A549 (cell line): ENCODE measurements at regions not wholly inside any gene's neighbourhood (a gene's known extent, or its start where the extent isn't known, plus 50 kb on each side); places are given as distances from the start of the nearest gene placed in this dataset.

Experiments
- ATAC-seq, 2 experiments: fragments of 200-7000 bp in 1 of 2; fragments of >200 bp in 1 of 2; cut with Nextera tagmentation in 1 of 2; cut with Tn5 transposase in 1 of 2; 3 replicates each; pipeline versions ENCODE4 v1.8.0 to v1.9.1; 2018 to 2020; ENCODE audit warnings: mild to moderate bottlenecking in 1 of 2, moderate library complexity in 1 of 2
- CTCF ChIA-PET: fragments of 300-600 bp; sonication (Branson Sonifier 250); formaldehyde crosslinking; extraction: SDS; loops from one replicate; lab custom pipeline; 2021; ENCODE audit warnings: antibody characterized with exemption, inconsistent platforms; lab: Yijun Ruan, JAX
- POLR2A ChIA-PET: fragments of 350-600 bp; formaldehyde crosslinking; extraction: SDS; loops from one replicate; lab custom pipeline; 2021; ENCODE audit warnings: antibody characterized with exemption, inconsistent platforms; lab: Yijun Ruan, JAX
- DNase-seq, 2 experiments: peaks; one replicate each; pipeline versions ENCODE4 v3.0.0 to v3.0.0-alpha.2; 2011 to 2016; ENCODE audit warnings: low read depth in 1 of 2, low spot score in 1 of 2
- FAIRE-seq: peaks from 2 replicates; lab custom pipeline; 2011; peaks lifted over from hg19 to GRCh38; lab: Jason Lieb, UNC
- H3K27ac ChIP-seq, 2 experiments: fragments of >200 bp; sonication (Bioruptor Twin); formaldehyde crosslinking; 3 replicates each; pipeline ENCODE4 v1.5.1; 2016 to 2017
- H3K4me1 ChIP-seq: fragments of >200 bp; sonication (Bioruptor Twin); formaldehyde crosslinking; 3 replicates; pipeline ENCODE4 v1.6.1; 2016
- H3K4me2 ChIP-seq: fragments of >200 bp; sonication (Bioruptor Twin); formaldehyde crosslinking; 3 replicates; pipeline ENCODE4 v1.6.1; 2016
- H3K4me3 ChIP-seq: fragments of >200 bp; sonication (Bioruptor Twin); formaldehyde crosslinking; 3 replicates; pipeline ENCODE4 v1.5.1; 2016
- H3K9me3 ChIP-seq: fragments of >200 bp; sonication (Bioruptor Twin); formaldehyde crosslinking; 3 replicates; pipeline ENCODE4 v1.6.1; 2016
- CBX2 ChIP-seq: fragments of 200-600 bp; sonication (generic); IDR thresholded peaks from 2 replicates; pipeline ENCODE4 v1.6.1; 2016; ENCODE audit warnings: low read depth, mild to moderate bottlenecking, borderline replicate concordance
- CHD2 ChIP-seq: fragments of 150-350 bp; IDR thresholded peaks from 2 replicates; pipeline ENCODE4 v1.6.1; 2014; ENCODE audit warnings: low read length; ENCODE audit not compliant: partially characterized antibody
- CHD4 ChIP-seq: fragments of 200-600 bp; sonication (generic); IDR thresholded peaks from 2 replicates; pipeline ENCODE4 v1.6.1; 2016; ENCODE audit warnings: antibody characterized with exemption, mild to moderate bottlenecking, borderline replicate concordance
- EHF ChIP-seq: fragments of 250-450 bp; sonication (Bioruptor Pico); IDR thresholded peaks from 2 replicates; pipeline ENCODE4 v1.5.0; 2020; ENCODE audit warnings: mild to moderate bottlenecking
- ELK1 ChIP-seq: fragments of 150-350 bp; IDR thresholded peaks from 2 replicates; pipeline ENCODE4 v1.6.1; 2014; ENCODE audit warnings: low read depth, mild to moderate bottlenecking, low read length
- FOSB ChIP-seq: fragments of 250-450 bp; sonication (Bioruptor Pico); IDR thresholded peaks from 2 replicates; pipeline ENCODE4 v1.5.0; 2020; ENCODE audit warnings: mild to moderate bottlenecking, moderate library complexity
- FOXS1 ChIP-seq: fragments of 250-450 bp; sonication (Bioruptor Pico); IDR thresholded peaks from 2 replicates; pipeline ENCODE4 v1.5.0; 2020; ENCODE audit warnings: mild to moderate bottlenecking, moderate library complexity
- GATA3 ChIP-seq: IDR thresholded peaks from 2 replicates; pipeline ENCODE4 v1.6.1; 2012; ENCODE audit warnings: borderline replicate concordance
- HEYL ChIP-seq: fragments of 250-450 bp; sonication (Bioruptor Pico); IDR thresholded peaks from 2 replicates; pipeline ENCODE4 v1.8.0; 2021; ENCODE audit warnings: mild to moderate bottlenecking, moderate library complexity
- HOXB5 ChIP-seq: fragments of 250-450 bp; sonication (Bioruptor Pico); IDR thresholded peaks from 2 replicates; pipeline ENCODE4 v1.5.0; 2020; ENCODE audit warnings: mild to moderate bottlenecking, moderate library complexity
- MAFK ChIP-seq: fragments of 450-650 bp; IDR thresholded peaks from 2 replicates; pipeline ENCODE4 v1.6.1; 2014; ENCODE audit not compliant: partially characterized antibody
- MAZ ChIP-seq: fragments of 150-350 bp; IDR thresholded peaks from 2 replicates; pipeline ENCODE4 v1.6.1; 2014; ENCODE audit warnings: antibody characterized with exemption, low read depth, low read length, borderline replicate concordance
- MYC ChIP-seq: IDR thresholded peaks from 2 replicates; pipeline ENCODE4 v1.6.1; 2012; ENCODE audit warnings: mild to moderate bottlenecking, inconsistent platforms, low read length, improper control_type of control experiment, borderline replicate concordance
- NPAS2 ChIP-seq: fragments of 250-450 bp; sonication (Bioruptor Pico); IDR thresholded peaks from 2 replicates; pipeline ENCODE4 v1.8.0; 2022; ENCODE audit warnings: mild to moderate bottlenecking, moderate library complexity, borderline replicate concordance
- PBX3 ChIP-seq: IDR thresholded peaks from 2 replicates; pipeline ENCODE4 v1.6.1; 2012
- PHF8 ChIP-seq: fragments of 200-600 bp; sonication (generic); IDR thresholded peaks from 2 replicates; pipeline ENCODE4 v1.6.1; 2016; ENCODE audit warnings: low read depth, mild to moderate bottlenecking, antibody characterized with exemption, moderate library complexity, borderline replicate concordance
- RCOR1 ChIP-seq: fragments of 150-350 bp; IDR thresholded peaks from 2 replicates; pipeline ENCODE4 v1.6.1; 2014; ENCODE audit warnings: antibody characterized with exemption, low read length, low read depth
- RFX5 ChIP-seq: fragments of 450-650 bp; IDR thresholded peaks from 2 replicates; pipeline ENCODE4 v1.7.1; 2014; ENCODE audit warnings: antibody characterized with exemption, mild to moderate bottlenecking, moderate library complexity
- ZNF302 ChIP-seq: fragments of 250-450 bp; sonication (Bioruptor Pico); IDR thresholded peaks from 2 replicates; pipeline ENCODE4 v1.9.0; 2021; ENCODE audit warnings: inconsistent platforms, mild to moderate bottlenecking, moderate library complexity
- ZSCAN20 ChIP-seq: fragments of 250-450 bp; sonication (Bioruptor Pico); IDR thresholded peaks from 2 replicates; pipeline ENCODE4 v1.8.0; 2022; ENCODE audit warnings: mild to moderate bottlenecking, moderate library complexity
- WGBS: methylation state at CpG from one replicate; pipeline ENCODE4 v1.1.6; 2017; ENCODE audit errors: missing lambda C conversion rate; 5-methylcytosine and 5-hydroxymethylcytosine counted together
- TF ChIP-seq, protein P1 (sequence below): fragments of 450-650 bp; IDR thresholded peaks from 2 replicates; pipeline ENCODE4 v1.6.1; 2014; ENCODE audit warnings: antibody characterized with exemption
- TF ChIP-seq, protein P2 (sequence below): IDR thresholded peaks from 2 replicates; pipeline ENCODE4 v1.6.1; 2012; ENCODE audit warnings: low read depth, borderline replicate concordance
- TF ChIP-seq, protein P3 (sequence below): fragments of >200 bp; sonication (Bioruptor Twin); formaldehyde crosslinking; IDR thresholded peaks from 3 replicates; pipeline ENCODE4 v1.5.1; 2016
- TF ChIP-seq, protein P4 (sequence below): fragments of 250-450 bp; sonication (Bioruptor Pico); IDR thresholded peaks from 2 replicates; pipeline ENCODE4 v1.5.0; 2020; ENCODE audit warnings: low read depth, mild to moderate bottlenecking, moderate library complexity

- POLR2A ChIA-PET: no interaction called here
- no peak overlapping the region for H3K4me3 ChIP-seq
- no peak for TF ChIP-seq HOXB5
- TF ChIP-seq, protein P1, sequence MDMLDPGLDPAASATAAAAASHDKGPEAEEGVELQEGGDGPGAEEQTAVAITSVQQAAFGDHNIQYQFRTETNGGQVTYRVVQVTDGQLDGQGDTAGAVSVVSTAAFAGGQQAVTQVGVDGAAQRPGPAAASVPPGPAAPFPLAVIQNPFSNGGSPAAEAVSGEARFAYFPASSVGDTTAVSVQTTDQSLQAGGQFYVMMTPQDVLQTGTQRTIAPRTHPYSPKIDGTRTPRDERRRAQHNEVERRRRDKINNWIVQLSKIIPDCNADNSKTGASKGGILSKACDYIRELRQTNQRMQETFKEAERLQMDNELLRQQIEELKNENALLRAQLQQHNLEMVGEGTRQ: no peak
- TF ChIP-seq, all 56 proteins: peak for 0
- CTCF ChIA-PET: interaction anchor here (0.7 kb wide), 1 partner anchor 20 kb away, joined by 3 read pairs; no protein-coding TSS in a partner anchor
- no peak overlapping the region for H3K4me2 ChIP-seq
- no peaks in the 10 kb centered on the region for H3K9me3 ChIP-seq
- ATAC-seq (no peak), FAIRE-seq (no peak), DNase-seq (no peak)
- no peaks in the 10 kb centered on the region for H3K4me1 ChIP-seq
- no peak overlapping the region for H3K27ac ChIP-seq
- WGBS: 31% methylated on average over 3 of the region's 3 CpGs
These were observed 530.0 kb upstream of the NOVA1 start for GRCh38 chr14:27127838-27128237.

GRCh38 chr14:27134200-27134599, 536.4 kb upstream of the NOVA1 start:
- POLR2A ChIA-PET: no interaction called here
- no peak for DNase-seq
- no peak overlapping the region for H3K4me2 ChIP-seq
- no peaks in the 10 kb centered on the region for H3K4me1 ChIP-seq
- no peak for FAIRE-seq
- no peak for ATAC-seq
- H3K4me3 ChIP-seq: no peak overlapping the region
- CTCF ChIA-PET: no interaction called here
- WGBS: 12% methylated on average over 2 of the region's 2 CpGs
- H3K9me3 ChIP-seq: no peaks in the 10 kb centered on the region
- no peak overlapping the region for H3K27ac ChIP-seq
- TF ChIP-seq ZNF302 (CRISPR knock-in tag): no peak
- no peak for TF ChIP-seq MYC
- no peak for TF ChIP-seq MAFK
- TF ChIP-seq, protein P2, sequence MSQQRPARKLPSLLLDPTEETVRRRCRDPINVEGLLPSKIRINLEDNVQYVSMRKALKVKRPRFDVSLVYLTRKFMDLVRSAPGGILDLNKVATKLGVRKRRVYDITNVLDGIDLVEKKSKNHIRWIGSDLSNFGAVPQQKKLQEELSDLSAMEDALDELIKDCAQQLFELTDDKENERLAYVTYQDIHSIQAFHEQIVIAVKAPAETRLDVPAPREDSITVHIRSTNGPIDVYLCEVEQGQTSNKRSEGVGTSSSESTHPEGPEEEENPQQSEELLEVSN: no peak
- TF ChIP-seq CBX2: no peak
- TF ChIP-seq CHD4: no peak
- TF ChIP-seq EHF (CRISPR knock-in tag): no peak
- TF ChIP-seq NPAS2 (CRISPR knock-in tag): no peak
- TF ChIP-seq, protein P3, sequence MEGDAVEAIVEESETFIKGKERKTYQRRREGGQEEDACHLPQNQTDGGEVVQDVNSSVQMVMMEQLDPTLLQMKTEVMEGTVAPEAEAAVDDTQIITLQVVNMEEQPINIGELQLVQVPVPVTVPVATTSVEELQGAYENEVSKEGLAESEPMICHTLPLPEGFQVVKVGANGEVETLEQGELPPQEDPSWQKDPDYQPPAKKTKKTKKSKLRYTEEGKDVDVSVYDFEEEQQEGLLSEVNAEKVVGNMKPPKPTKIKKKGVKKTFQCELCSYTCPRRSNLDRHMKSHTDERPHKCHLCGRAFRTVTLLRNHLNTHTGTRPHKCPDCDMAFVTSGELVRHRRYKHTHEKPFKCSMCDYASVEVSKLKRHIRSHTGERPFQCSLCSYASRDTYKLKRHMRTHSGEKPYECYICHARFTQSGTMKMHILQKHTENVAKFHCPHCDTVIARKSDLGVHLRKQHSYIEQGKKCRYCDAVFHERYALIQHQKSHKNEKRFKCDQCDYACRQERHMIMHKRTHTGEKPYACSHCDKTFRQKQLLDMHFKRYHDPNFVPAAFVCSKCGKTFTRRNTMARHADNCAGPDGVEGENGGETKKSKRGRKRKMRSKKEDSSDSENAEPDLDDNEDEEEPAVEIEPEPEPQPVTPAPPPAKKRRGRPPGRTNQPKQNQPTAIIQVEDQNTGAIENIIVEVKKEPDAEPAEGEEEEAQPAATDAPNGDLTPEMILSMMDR: no peak

- TF ChIP-seq RCOR1 (no peak), MAFK (no peak), FOSB (CRISPR knock-in tag) (no peak), EHF (CRISPR knock-in tag) (no peak), FOXS1 (no peak), ELK1 (no peak), RFX5 (no peak), HEYL (CRISPR knock-in tag) (no peak), CHD4 (no peak), PBX3 (no peak), CHD2 (no peak), GATA3 (no peak), PHF8 (no peak), ZSCAN20 (CRISPR knock-in tag) (no peak), MAZ (no peak)
- TF ChIP-seq, protein P4, sequence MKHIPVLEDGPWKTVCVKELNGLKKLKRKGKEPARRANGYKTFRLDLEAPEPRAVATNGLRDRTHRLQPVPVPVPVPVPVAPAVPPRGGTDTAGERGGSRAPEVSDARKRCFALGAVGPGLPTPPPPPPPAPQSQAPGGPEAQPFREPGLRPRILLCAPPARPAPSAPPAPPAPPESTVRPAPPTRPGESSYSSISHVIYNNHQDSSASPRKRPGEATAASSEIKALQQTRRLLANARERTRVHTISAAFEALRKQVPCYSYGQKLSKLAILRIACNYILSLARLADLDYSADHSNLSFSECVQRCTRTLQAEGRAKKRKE (CRISPR knock-in tag): no peak
- TF ChIP-seq, protein P3: no peak
- TF ChIP-seq, all 56 proteins: peak for 0
- ATAC-seq: no peak
- no peak for FAIRE-seq
- Histone ChIP-seq H3K9me3 (no peaks in the 10 kb centered on the region), H3K4me2 (no peak overlapping the region), H3K4me1 (no peaks in the 10 kb centered on the region), H3K27ac (no peak overlapping the region), H3K4me3 (no peak overlapping the region)
- WGBS: 11% methylated on average over 1 of the region's 1 CpG
- DNase-seq: no peak
- POLR2A ChIA-PET: no interaction called here
- CTCF ChIA-PET: no interaction called here
These were observed 547.3 kb upstream of the NOVA1 start for GRCh38 chr14:27145170-27145569.
